BJ (cell line): ENCODE measurements at regions not wholly inside any gene's neighbourhood (a gene's known extent, or its start where the extent isn't known, plus 50 kb on each side); places are given as distances from the start of the nearest gene placed in this dataset.
A peak's percentile ranks its signal among the peaks of the same experiment; 100 is the strongest.
"Not testable (repeated sequence)": the region's sequence is repeated elsewhere in the genome, so short reads cannot be mapped to it uniquely, and the experiment has no call there.

Experiments used
- CTCF ChIA-PET: fragments of 350-600 bp; formaldehyde crosslinking; extraction: SDS; loops from one replicate; lab custom pipeline; 2021; ENCODE audit warnings: antibody characterized with exemption, inconsistent platforms; lab: Yijun Ruan, JAX
- POLR2A ChIA-PET: fragments of 300-600 bp; sonication (Branson Sonifier 250); formaldehyde crosslinking; extraction: SDS; loops from one replicate; lab custom pipeline; 2021; ENCODE audit warnings: antibody characterized with exemption; lab: Charles Lee
- DNase-seq: peaks from one replicate; pipeline ENCODE4 v3.0.0-alpha.2; 2011; ENCODE audit warnings: low read depth
- H3K27me3 ChIP-seq: 2 replicates; pipeline ENCODE4 v1.6.0; 2011; ENCODE audit warnings: low read length; ENCODE audit not compliant: control insufficient read depth, insufficient read depth
- H3K36me3 ChIP-seq: 2 replicates; pipeline ENCODE4 v1.5.1; 2011; ENCODE audit warnings: low read length; ENCODE audit not compliant: control insufficient read depth, insufficient read depth
- H3K4me3 ChIP-seq: 2 replicates; pipeline ENCODE4 v1.5.1; 2011; ENCODE audit warnings: low read depth, mild to moderate bottlenecking, control low read depth, low read length
- TF ChIP-seq, protein P1 (sequence below): IDR thresholded peaks from 2 replicates; pipeline ENCODE4 v1.5.1; 2011; ENCODE audit warnings: low read depth, mild to moderate bottlenecking, control low read depth, inconsistent platforms, low read length, moderate library complexity; ENCODE audit not compliant: insufficient read depth

- no peak overlapping the region for H3K4me3 ChIP-seq
- POLR2A ChIA-PET: no interaction called here
- TF ChIP-seq, protein P1, sequence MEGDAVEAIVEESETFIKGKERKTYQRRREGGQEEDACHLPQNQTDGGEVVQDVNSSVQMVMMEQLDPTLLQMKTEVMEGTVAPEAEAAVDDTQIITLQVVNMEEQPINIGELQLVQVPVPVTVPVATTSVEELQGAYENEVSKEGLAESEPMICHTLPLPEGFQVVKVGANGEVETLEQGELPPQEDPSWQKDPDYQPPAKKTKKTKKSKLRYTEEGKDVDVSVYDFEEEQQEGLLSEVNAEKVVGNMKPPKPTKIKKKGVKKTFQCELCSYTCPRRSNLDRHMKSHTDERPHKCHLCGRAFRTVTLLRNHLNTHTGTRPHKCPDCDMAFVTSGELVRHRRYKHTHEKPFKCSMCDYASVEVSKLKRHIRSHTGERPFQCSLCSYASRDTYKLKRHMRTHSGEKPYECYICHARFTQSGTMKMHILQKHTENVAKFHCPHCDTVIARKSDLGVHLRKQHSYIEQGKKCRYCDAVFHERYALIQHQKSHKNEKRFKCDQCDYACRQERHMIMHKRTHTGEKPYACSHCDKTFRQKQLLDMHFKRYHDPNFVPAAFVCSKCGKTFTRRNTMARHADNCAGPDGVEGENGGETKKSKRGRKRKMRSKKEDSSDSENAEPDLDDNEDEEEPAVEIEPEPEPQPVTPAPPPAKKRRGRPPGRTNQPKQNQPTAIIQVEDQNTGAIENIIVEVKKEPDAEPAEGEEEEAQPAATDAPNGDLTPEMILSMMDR: no peak
- CTCF ChIA-PET: interaction anchor here (0.8 kb wide), 1 partner anchor 721 kb away, joined by 4 read pairs; no protein-coding TSS in a partner anchor
- H3K36me3 ChIP-seq: no peaks in the 10 kb centered on the region
- no peak for DNase-seq
- H3K27me3 ChIP-seq: no peaks in the 10 kb centered on the region
Measured at GRCh38 chr9:108040783-108041182, 551.2 kb upstream of the KLF4 start.

- no peak for DNase-seq
- ChIA-PET CTCF (no interaction called here), POLR2A (no interaction called here)
- Histone ChIP-seq H3K4me3 (no peak overlapping the region), H3K36me3 (no peaks in the 10 kb centered on the region), H3K27me3 (no peaks in the 10 kb centered on the region)
- TF ChIP-seq, protein P1: no peak
Measured at GRCh38 chr9:108039493-108039892, 549.9 kb upstream of the KLF4 start.

DNA sequence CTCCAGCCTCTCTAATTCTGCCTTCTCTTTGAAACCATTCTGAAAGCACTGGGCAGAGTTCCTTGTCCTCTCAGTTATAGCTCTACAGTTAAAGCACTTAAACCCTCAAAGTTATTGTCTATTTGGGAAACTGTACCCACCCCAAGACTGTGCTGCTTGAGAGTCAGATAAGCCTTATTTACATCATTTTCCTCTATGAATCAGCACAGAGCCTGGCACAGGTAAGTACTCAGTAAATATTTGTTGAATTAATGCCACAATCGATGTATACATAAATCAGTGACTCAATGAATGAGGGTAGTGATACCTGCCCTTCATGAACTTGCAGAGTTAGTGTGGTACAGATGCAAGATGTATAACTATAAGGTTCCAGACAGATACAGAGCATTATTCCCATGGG, 549.4 kb upstream of the KLF4 start:
- TF ChIP-seq, protein P1: no peak
- ChIA-PET CTCF (interaction anchor here (0.6 kb wide), 1 partner anchor 31 kb away, joined by 5 read pairs; no protein-coding TSS in a partner anchor), POLR2A (no interaction called here)
- DNase-seq: no peak
- H3K4me3 ChIP-seq: no peak overlapping the region
- no peaks in the 10 kb centered on the region for H3K27me3 ChIP-seq
- H3K36me3 ChIP-seq: no peaks in the 10 kb centered on the region

DNA sequence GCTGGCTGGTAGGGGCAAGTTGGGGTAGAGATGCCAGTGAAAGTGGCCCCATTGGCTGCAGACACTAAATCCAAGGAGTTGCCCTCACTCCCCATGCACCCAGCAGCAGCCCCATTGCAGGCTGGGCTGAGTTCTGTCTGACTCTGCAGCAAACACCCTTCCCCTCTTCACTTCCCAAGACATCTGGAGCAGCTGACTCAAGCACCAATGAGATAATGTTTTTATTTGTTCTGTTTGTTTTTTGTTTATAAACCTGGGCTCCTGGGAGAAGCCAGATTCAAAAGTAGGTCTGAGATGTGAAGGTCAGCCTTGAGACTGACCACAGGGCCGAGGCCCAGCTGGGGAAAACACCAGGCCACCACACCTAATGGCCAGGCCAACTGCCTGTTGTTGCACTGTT, 545.9 kb upstream of the KLF4 start:
- ChIA-PET CTCF (interaction anchor here (0.6 to 1.1 kb wide), 2 partner anchors 13 to 728 kb away, joined by 3 to 4 read pairs; no protein-coding TSS in a partner anchor), POLR2A (no interaction called here)
- Histone ChIP-seq H3K36me3 (no peaks in the 10 kb centered on the region), H3K4me3 (no peak overlapping the region), H3K27me3 (no peaks in the 10 kb centered on the region)
- TF ChIP-seq, protein P1: no peak
- no peak for DNase-seq

- POLR2A ChIA-PET: no interaction called here
- no peaks in the 10 kb centered on the region for H3K27me3 ChIP-seq
- TF ChIP-seq, protein P1: no peak
- peak; percentile 70 for DNase-seq
- H3K36me3 ChIP-seq: no peaks in the 10 kb centered on the region
- no peak overlapping the region for H3K4me3 ChIP-seq
- CTCF ChIA-PET: interaction anchor here (0.6 to 1.1 kb wide), 2 partner anchors 15 to 534 kb away, joined by 3 read pairs; no protein-coding TSS in a partner anchor
Measured at GRCh38 chr9:108033976-108034964, 544.7 kb upstream of the KLF4 start.

DNA sequence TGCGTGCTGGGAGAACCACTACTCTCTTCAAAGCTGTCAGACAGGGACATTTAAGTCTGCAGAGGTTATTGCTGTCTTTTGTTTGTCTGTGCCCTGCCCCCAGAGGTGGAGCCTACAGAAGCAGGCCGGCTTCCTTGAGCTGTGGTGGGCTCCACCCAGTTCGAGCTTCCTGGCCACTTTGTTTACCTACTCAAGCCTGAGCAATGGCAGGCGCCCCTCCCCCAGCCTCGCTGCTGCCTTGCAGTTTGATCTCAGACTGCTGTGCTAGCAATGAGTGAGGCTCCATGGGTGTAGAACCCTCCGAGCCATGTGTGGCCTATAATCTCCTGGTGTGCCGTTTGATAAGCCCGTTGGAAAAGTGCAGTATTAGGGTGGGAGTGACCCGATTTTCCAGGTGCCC, 542.5 kb upstream of the KLF4 start:
- POLR2A ChIA-PET, H3K36me3 ChIP-seq, DNase-seq, CTCF ChIA-PET, H3K27me3 ChIP-seq, H3K4me3 ChIP-seq: not testable (repeated sequence)

DNA sequence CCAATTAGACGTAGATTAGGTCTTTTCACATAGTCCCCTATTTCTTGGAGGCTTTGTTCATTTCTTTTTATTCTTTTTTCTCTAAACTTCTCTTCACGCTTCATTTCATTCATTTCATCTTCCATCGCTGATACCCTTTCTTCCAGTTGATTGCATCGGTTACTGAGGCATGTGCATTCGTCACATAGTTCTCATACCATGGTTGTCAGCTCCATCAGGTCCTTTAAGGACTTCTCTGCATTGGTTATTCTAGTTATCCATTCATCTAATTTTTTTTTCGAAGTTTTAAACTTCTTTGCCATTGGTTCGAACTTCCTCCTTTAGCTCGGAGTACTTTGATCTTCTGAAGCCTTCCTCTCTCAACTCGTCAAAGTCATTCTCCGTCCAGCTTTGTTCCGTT, 541.7 kb upstream of the KLF4 start:
- CTCF ChIA-PET, H3K36me3 ChIP-seq, DNase-seq, H3K27me3 ChIP-seq, H3K4me3 ChIP-seq, POLR2A ChIA-PET: not testable (repeated sequence)

GRCh38 chr9:108026718-108027117, 537.1 kb upstream of the KLF4 start:
- POLR2A ChIA-PET, CTCF ChIA-PET: not testable (repeated sequence)

More at GRCh38 chr9:108026718-108027117, 537.1 kb upstream of the KLF4 start:
- not testable (repeated sequence) for H3K4me3 ChIP-seq, H3K27me3 ChIP-seq, DNase-seq, H3K36me3 ChIP-seq
